ENCODE measurements at regions not wholly inside any gene's neighbourhood (a gene's known extent, or its start where the extent isn't known, plus 50 kb on each side); places are given as distances from the start of the nearest gene placed in this dataset.

- TF ChIP-seq POLR2A (IDR thresholded peaks at IDR 0.05; ENCODE audit: low read depth, low read length): no peak
- no peak for TF ChIP-seq POLR2AphosphoS5 (IDR thresholded peaks at IDR 0.05; ENCODE audit: low read depth, low read length)
Observed at GRCh38 chr5:158614951-158615350, 484.8 kb downstream of the EBF1 start.

Data from GM12892 (cell line).